Colonic mucosa (tissue), 4 donors: ENCODE measurements at regions not wholly inside any gene's neighbourhood (a gene's known extent, or its start where the extent isn't known, plus 50 kb on each side); places are given as distances from the start of the nearest gene placed in this dataset.

ENCODE experiments used
- DNase-seq: peaks from one replicate; pipeline ENCODE4 v3.0.0-alpha.2; 2020
- H3K27ac ChIP-seq: fragments of 200-600 bp; one replicate; pipeline ENCODE4 v1.8.0; 2021
- H3K27me3 ChIP-seq: fragments of 200-600 bp; one replicate; pipeline ENCODE4 v1.8.0; 2021
- H3K36me3 ChIP-seq: fragments of 200-600 bp; one replicate; pipeline ENCODE4 v1.8.0; 2021
- H3K4me1 ChIP-seq: fragments of 200-600 bp; one replicate; pipeline ENCODE4 v1.8.0; 2021; ENCODE audit warnings: mild to moderate bottlenecking
- H3K4me3 ChIP-seq: fragments of 200-600 bp; one replicate; pipeline ENCODE4 v1.8.0; 2021
- H3K9ac ChIP-seq, 2 donors: one replicate each; pipeline ENCODE4 v1.7.0; 2013; ENCODE audit warnings: control low read depth in 2 of 2, low read depth in 2 of 2, low read length in 2 of 2
- H3K9me3 ChIP-seq: fragments of 200-600 bp; one replicate; pipeline ENCODE4 v1.8.0; 2021
- intact Hi-C: fragments of 100-400 bp; cut with DNase I; formaldehyde crosslinking; loops from one replicate; pipeline ENCODE4 v1.14.1; 2022
- TF ChIP-seq, protein P1 (sequence below): fragments of 200-600 bp; IDR thresholded peaks from one replicate; pipeline ENCODE4 v1.8.0; 2022; ENCODE audit warnings: antibody characterized with exemption, mild to moderate bottlenecking
- donor health status: healthy.
- donor health status: DM: no; HTN: no; CAD: no.
- donor health status: DM: no; HTN: no; CAD: no.

DNA sequence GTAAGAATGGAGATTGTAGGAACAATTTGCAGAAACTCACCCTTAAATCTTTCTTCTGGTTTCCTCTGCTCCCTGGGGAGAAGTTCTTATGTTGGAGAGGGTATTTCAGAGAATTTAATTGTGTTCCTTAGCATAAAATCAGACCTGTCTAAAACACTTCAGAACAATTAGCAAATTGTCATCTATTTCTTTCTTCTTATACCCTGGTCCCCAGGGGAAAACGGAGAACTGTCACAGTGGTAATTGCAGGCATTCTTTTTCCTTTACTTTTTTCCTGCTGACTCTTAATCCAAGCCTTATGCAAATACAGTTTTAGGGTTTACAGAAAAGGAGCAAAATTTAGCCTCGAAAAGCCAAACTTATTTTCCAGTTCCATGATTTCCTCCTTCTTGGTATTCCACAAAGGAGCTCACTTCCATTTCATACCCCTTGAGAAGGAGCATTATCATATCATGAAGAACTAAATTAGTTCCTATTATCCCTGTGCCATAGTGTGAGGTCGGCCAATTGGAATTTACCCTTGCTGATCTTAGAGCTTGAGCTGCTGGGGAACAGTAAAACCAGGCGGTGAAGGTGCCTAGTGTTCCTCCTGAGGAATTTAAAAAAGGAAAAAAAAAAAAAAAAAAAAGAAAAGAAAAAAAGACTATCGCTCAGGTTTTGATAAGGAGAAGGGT, 173.8 kb downstream of the IL15 start:
- no peak overlapping the region for H3K9ac ChIP-seq
- no peaks in the 10 kb centered on the region for H3K27me3 ChIP-seq
- no peak overlapping the region for H3K4me3 ChIP-seq
- H3K4me1 ChIP-seq: no peaks in the 10 kb centered on the region
- intact Hi-C loops: no loop called here
- no peaks in the 10 kb centered on the region for H3K36me3 ChIP-seq
- DNase-seq: no peak
- H3K27ac ChIP-seq: no peak overlapping the region
- TF ChIP-seq, protein P1, sequence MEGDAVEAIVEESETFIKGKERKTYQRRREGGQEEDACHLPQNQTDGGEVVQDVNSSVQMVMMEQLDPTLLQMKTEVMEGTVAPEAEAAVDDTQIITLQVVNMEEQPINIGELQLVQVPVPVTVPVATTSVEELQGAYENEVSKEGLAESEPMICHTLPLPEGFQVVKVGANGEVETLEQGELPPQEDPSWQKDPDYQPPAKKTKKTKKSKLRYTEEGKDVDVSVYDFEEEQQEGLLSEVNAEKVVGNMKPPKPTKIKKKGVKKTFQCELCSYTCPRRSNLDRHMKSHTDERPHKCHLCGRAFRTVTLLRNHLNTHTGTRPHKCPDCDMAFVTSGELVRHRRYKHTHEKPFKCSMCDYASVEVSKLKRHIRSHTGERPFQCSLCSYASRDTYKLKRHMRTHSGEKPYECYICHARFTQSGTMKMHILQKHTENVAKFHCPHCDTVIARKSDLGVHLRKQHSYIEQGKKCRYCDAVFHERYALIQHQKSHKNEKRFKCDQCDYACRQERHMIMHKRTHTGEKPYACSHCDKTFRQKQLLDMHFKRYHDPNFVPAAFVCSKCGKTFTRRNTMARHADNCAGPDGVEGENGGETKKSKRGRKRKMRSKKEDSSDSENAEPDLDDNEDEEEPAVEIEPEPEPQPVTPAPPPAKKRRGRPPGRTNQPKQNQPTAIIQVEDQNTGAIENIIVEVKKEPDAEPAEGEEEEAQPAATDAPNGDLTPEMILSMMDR: no peak
- H3K9me3 ChIP-seq: no peaks in the 10 kb centered on the region

DNA sequence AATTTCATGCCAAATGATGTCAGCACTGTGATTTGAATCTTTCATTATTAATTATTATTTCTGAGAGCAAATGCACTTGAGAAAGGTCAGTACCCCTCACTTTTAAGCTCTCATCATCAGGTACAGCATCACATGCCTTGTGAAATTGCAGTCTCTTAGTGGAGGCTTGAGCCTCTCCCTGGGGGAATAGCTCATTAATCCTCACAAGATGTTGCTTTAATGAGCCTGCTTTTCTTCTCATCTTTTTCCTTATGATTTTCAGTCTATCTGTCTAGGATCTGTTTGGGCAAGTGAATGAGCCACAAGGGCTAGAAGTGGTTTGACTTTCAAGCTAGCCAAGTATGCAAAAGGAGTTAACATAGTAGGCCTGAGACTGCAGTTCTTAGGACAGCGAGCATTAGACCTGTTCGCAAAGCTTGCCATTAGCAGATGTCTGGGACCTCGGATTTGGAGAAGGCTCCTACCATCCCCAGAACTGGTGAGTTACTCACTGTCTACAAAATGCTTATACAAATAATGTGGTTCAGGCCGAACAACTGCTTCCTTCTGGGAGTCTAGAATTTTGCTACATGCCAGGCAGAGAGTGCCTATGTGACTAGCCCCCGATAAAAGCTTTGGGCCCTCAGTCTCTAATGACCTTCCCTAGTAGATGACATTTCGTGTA, 174.5 kb downstream of the IL15 start:
- no peak overlapping the region for H3K9ac ChIP-seq
- H3K4me3 ChIP-seq: no peak overlapping the region
- TF ChIP-seq, protein P1: no peak
- DNase-seq: no peak
- H3K36me3 ChIP-seq: no peaks in the 10 kb centered on the region
- no peaks in the 10 kb centered on the region for H3K9me3 ChIP-seq
- no peak overlapping the region for H3K27ac ChIP-seq
- H3K27me3 ChIP-seq: no peaks in the 10 kb centered on the region
- intact Hi-C loops: no loop called here
- H3K4me1 ChIP-seq: no peaks in the 10 kb centered on the region

DNA sequence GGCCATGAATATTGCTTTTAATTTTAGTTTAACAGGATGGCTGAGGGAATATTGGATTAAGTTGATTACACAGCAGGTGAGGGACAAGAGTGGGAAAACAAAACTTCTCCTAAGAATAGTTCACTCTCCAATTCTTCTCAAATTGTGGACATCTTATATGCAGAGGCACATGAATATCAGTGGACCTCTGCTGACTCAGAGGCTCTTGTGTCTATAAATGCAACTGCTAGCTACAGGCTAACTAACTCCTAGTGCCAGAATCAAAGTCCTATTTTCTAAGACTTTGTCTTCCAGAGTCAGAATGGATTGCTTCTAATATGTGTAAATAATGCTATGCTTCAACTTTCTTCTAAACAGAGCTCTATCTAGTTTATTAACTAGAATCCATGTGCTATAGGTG, 175.8 kb downstream of the IL15 start:
- intact Hi-C loops: no loop called here
- Histone ChIP-seq H3K4me1 (no peaks in the 10 kb centered on the region), H3K27ac (no peak overlapping the region), H3K36me3 (no peaks in the 10 kb centered on the region), H3K9ac (no peak overlapping the region), H3K4me3 (no peak overlapping the region), H3K9me3 (no peaks in the 10 kb centered on the region), H3K27me3 (no peaks in the 10 kb centered on the region)
- no peak for DNase-seq
- TF ChIP-seq, protein P1: no peak

DNA sequence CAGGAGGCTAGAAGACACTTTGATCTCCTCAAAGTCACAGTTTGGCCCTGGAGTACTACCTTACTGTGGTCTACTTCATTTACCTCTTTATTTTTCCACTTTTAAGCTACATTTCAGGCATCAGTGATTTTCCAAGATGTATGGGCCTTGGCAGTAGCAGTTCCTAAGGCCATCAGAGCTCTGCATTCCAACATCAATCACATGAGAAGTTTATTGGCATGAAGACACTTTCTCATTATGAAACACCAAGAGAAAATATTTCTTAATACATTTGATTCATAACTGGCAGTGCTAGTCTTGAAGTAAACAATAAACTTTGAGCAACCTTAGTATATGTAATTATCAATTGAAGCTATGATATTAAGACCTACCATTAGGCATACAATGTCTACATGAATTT, 178.1 kb downstream of the IL15 start:
- intact Hi-C loops: no loop called here
- TF ChIP-seq, protein P1: no peak
- H3K27ac ChIP-seq: no peak overlapping the region
- no peaks in the 10 kb centered on the region for H3K36me3 ChIP-seq
- H3K9me3 ChIP-seq: no peaks in the 10 kb centered on the region
- H3K9ac ChIP-seq: no peak overlapping the region
- no peaks in the 10 kb centered on the region for H3K4me1 ChIP-seq
- H3K4me3 ChIP-seq: no peak overlapping the region
- H3K27me3 ChIP-seq: no peaks in the 10 kb centered on the region
- DNase-seq: no peak

DNA sequence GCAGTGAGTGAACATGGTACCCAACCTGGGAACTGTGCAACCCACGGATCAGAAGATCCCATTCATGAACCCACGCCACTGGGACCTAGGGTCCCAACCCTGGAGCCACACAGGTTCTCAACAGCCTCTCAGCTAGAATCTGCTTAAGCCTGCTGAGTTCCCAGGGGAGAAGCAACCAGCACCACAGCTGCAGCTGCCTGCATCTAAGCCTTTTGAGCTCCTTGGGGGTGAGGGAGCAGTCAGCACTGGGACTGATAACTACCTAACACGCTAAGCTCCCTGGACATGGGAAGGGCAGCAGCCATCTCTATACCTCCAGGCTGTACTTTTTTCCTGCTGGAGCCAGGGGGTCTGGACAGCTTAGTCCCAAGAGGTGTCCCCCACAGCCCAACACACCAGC, 179.3 kb downstream of the IL15 start:
- H3K36me3 ChIP-seq: no peaks in the 10 kb centered on the region
- no peaks in the 10 kb centered on the region for H3K27me3 ChIP-seq
- H3K27ac ChIP-seq: no peak overlapping the region
- H3K9ac ChIP-seq: no peak overlapping the region
- no peaks in the 10 kb centered on the region for H3K4me1 ChIP-seq
- no peaks in the 10 kb centered on the region for H3K9me3 ChIP-seq
- DNase-seq: no peak
- intact Hi-C loops: no loop called here
- H3K4me3 ChIP-seq: no peak overlapping the region
- TF ChIP-seq, protein P1: no peak
